ENCODE measurements at regions not wholly inside any gene's neighbourhood (a gene's known extent, or its start where the extent isn't known, plus 50 kb on each side); places are given as distances from the start of the nearest gene placed in this dataset.

GRCh38 chr2:106956416-106956815, 70.4 kb upstream of the ST6GAL2 start:
- TF ChIP-seq CTCF (IDR thresholded peaks at IDR 0.05) (no peak), EZH2 (IDR thresholded peaks at IDR 0.05; ENCODE audit: borderline replicate concordance, insufficient read depth, low read depth, low read length, poor library complexity, severe bottlenecking) (no peak)

Data from B cell (primary cell).